ENCODE measurements at regions not wholly inside any gene's neighbourhood (a gene's known extent, or its start where the extent isn't known, plus 50 kb on each side); places are given as distances from the start of the nearest gene placed in this dataset.
A peak's percentile ranks its signal among the peaks of the same experiment; 100 is the strongest.

GRCh38 chr12:14272956-14273912 is 92.2 kb upstream of the ATF7IP start:
- no peak for DNase-seq (ENCODE audit: low read depth in 4 of 4, low spot score in 3 of 4)

GRCh38 chr12:14273913-14274311 is 91.6 kb upstream of the ATF7IP start:
- DNase-seq (ENCODE audit: low read depth in 4 of 4, low spot score in 3 of 4) = no peak

GRCh38 chr12:14275111-14275510 is 90.4 kb upstream of the ATF7IP start:
- no peak for DNase-seq (ENCODE audit: low read depth in 4 of 4, low spot score in 3 of 4)

GRCh38 chr12:14275886-14276285 is 89.6 kb upstream of the ATF7IP start:
- no peak for DNase-seq (ENCODE audit: low read depth in 4 of 4, low spot score in 3 of 4)

GRCh38 chr12:14278294-14278953 is 87.1 kb upstream of the ATF7IP start:
- no peak for DNase-seq (ENCODE audit: low read depth in 4 of 4, low spot score in 3 of 4)

- no peak for DNase-seq (ENCODE audit: low read depth in 4 of 4, low spot score in 3 of 4)
Observed at GRCh38 chr12:14279845-14280244, 85.6 kb upstream of the ATF7IP start.

- no peak for DNase-seq (ENCODE audit: low read depth in 4 of 4, low spot score in 3 of 4)
Observed at GRCh38 chr12:14280921-14281320, 84.6 kb upstream of the ATF7IP start.

GRCh38 chr12:14281539-14281938 is 83.9 kb upstream of the ATF7IP start:
- DNase-seq (ENCODE audit: low read depth in 4 of 4, low spot score in 3 of 4) = no peak

- DNase-seq (ENCODE audit: low read depth in 4 of 4, low spot score in 3 of 4) = no peak
Observed at GRCh38 chr12:14283489-14284144, 81.9 kb upstream of the ATF7IP start.

- DNase-seq (ENCODE audit: low read depth in 4 of 4, low spot score in 3 of 4) = no peak
Observed at GRCh38 chr12:14284184-14284722, 81.2 kb upstream of the ATF7IP start.

GRCh38 chr12:14289601-14290000 is 75.9 kb upstream of the ATF7IP start:
- DNase-seq (ENCODE audit: low read depth in 4 of 4, low spot score in 3 of 4) = no peak

GRCh38 chr12:14290951-14291350 is 74.5 kb upstream of the ATF7IP start:
- no peak for DNase-seq (ENCODE audit: low read depth in 4 of 4, low spot score in 3 of 4)

- no peak for DNase-seq (ENCODE audit: low read depth in 4 of 4, low spot score in 3 of 4)
Observed at GRCh38 chr12:14303661-14304155, 61.8 kb upstream of the ATF7IP start.

- no peak for DNase-seq (ENCODE audit: low read depth in 4 of 4, low spot score in 3 of 4)
Observed at GRCh38 chr12:14307004-14307403, 58.5 kb upstream of the ATF7IP start.

GRCh38 chr12:14308516-14308915 is 57.0 kb upstream of the ATF7IP start:
- DNase-seq (ENCODE audit: low read depth in 4 of 4, low spot score in 3 of 4) = no peak

GRCh38 chr12:14310866-14311265 is 54.6 kb upstream of the ATF7IP start:
- no peak for DNase-seq (ENCODE audit: low read depth in 4 of 4, low spot score in 3 of 4)

GRCh38 chr12:14313379-14314138 is 51.9 kb upstream of the ATF7IP start:
- no peak for DNase-seq (ENCODE audit: low read depth in 4 of 4, low spot score in 3 of 4)

- no peak for DNase-seq (ENCODE audit: low read depth in 4 of 4, low spot score in 3 of 4)
Observed at GRCh38 chr12:14314801-14315200, 50.7 kb upstream of the ATF7IP start.

GRCh38 chr12:14315501-14315900 is 50.0 kb upstream of the ATF7IP start:
- DNase-seq (ENCODE audit: low read depth in 4 of 4, low spot score in 3 of 4) = peak in 1 of 4 donors; percentile 2

All from right renal pelvis (tissue), 4 donors.